Endodermal cell (in vitro differentiated cells): ENCODE measurements at regions not wholly inside any gene's neighbourhood (a gene's known extent, or its start where the extent isn't known, plus 50 kb on each side); places are given as distances from the start of the nearest gene placed in this dataset.
"Not testable (repeated sequence)": the region's sequence is repeated elsewhere in the genome, so short reads cannot be mapped to it uniquely, and the experiment has no call there.

ENCODE experiments used
- DNase-seq: peaks from one replicate; pipeline ENCODE4 v3.0.0-alpha.2; 2017
- H3K27ac ChIP-seq: 2 replicates; pipeline ENCODE4 v1.5.1; 2013; ENCODE audit warnings: mild to moderate bottlenecking, low read depth, low read length, moderate library complexity
- H3K27me3 ChIP-seq: 2 replicates; pipeline ENCODE4 v1.6.1; 2013; ENCODE audit warnings: mild to moderate bottlenecking, low read length, moderate library complexity; ENCODE audit not compliant: insufficient read depth, control insufficient read depth, poor library complexity, severe bottlenecking
- H3K36me3 ChIP-seq: 2 replicates; pipeline ENCODE4 v1.7.0; 2013; ENCODE audit warnings: mild to moderate bottlenecking, low read length, moderate library complexity; ENCODE audit not compliant: control insufficient read depth, insufficient read depth
- H3K4me1 ChIP-seq: one replicate; pipeline ENCODE4 v1.7.0; 2013; ENCODE audit warnings: low read length; ENCODE audit not compliant: control insufficient read depth, insufficient read depth
- H3K4me3 ChIP-seq: 2 replicates; pipeline ENCODE4 v1.5.1; 2013; ENCODE audit warnings: mild to moderate bottlenecking, low read length, moderate library complexity
- H3K9ac ChIP-seq: 2 replicates; pipeline ENCODE4 v1.6.1; 2013; ENCODE audit warnings: mild to moderate bottlenecking, low read length, moderate library complexity; ENCODE audit not compliant: poor library complexity, severe bottlenecking; ENCODE audit errors: extremely low read depth
- H3K9me3 ChIP-seq: 2 replicates; pipeline ENCODE4 v1.6.1; 2013; ENCODE audit warnings: mild to moderate bottlenecking, low read length, moderate library complexity; ENCODE audit not compliant: control insufficient read depth
- H3K27ac Mint-ChIP-seq: 2 replicates; pipeline ENCODE4 v1.8.0; 2020; ENCODE audit warnings: mixed read lengths
- H3K27me3 Mint-ChIP-seq: 2 replicates; pipeline ENCODE4 v1.8.0; 2021; ENCODE audit warnings: mild to moderate bottlenecking, mixed read lengths; ENCODE audit not compliant: insufficient read depth
- H3K36me3 Mint-ChIP-seq: 2 replicates; pipeline ENCODE4 v1.8.0; 2020; ENCODE audit warnings: low read depth, mixed read lengths
- H3K4me1 Mint-ChIP-seq: 2 replicates; pipeline ENCODE4 v1.8.0; 2020; ENCODE audit warnings: mixed read lengths
- H3K4me3 Mint-ChIP-seq: 2 replicates; pipeline ENCODE4 v1.8.0; 2020; ENCODE audit warnings: mild to moderate bottlenecking, moderate library complexity, mixed read lengths
- H3K9me3 Mint-ChIP-seq: 2 replicates; pipeline ENCODE4 v1.8.0; 2020; ENCODE audit warnings: mild to moderate bottlenecking, mixed read lengths
- CTCF ChIP-seq: fragments of 200-600 bp; sonication (generic); conservative IDR thresholded peaks from 2 replicates; pipeline ENCODE4 v1.5.0; 2021; ENCODE audit warnings: antibody characterized with exemption, mild to moderate bottlenecking
- WGBS, 2 experiments: methylation state at CpG; one replicate each; pipeline versions ENCODE4 v1.1.5 to v1.1.7; 2013; ENCODE audit warnings: missing lambda C conversion rate in 2 of 2, mixed read lengths in 1 of 2; ENCODE audit not compliant: insufficient coverage in 1 of 2, insufficient read length in 1 of 2; 5-methylcytosine and 5-hydroxymethylcytosine counted together

GRCh38 chr10:76769161-76769560, 868.4 kb downstream of the KCNMA1 start:
- Histone ChIP-seq H3K9me3 (peaks cover 6% of the 10 kb centered on the region), H3K4me3 (no peak overlapping the region), H3K4me1 (no peaks in the 10 kb centered on the region), H3K36me3 (no peaks in the 10 kb centered on the region), H3K9ac (no peak overlapping the region), H3K27me3 (no peaks in the 10 kb centered on the region), H3K27ac (no peak overlapping the region)
- 90 to 100% methylated on average over 1 of the region's 2 CpGs for WGBS, 2 experiments
- peaks cover 8% of the 10 kb centered on the region for H3K9me3 Mint-ChIP-seq
- H3K4me1 Mint-ChIP-seq = no peaks in the 10 kb centered on the region
- H3K27me3 Mint-ChIP-seq = no peaks in the 10 kb centered on the region
- TF ChIP-seq CTCF = no peak
- no peak overlapping the region for H3K4me3 Mint-ChIP-seq
- no peak for DNase-seq
- no peaks in the 10 kb centered on the region for H3K36me3 Mint-ChIP-seq
- no peak overlapping the region for H3K27ac Mint-ChIP-seq

GRCh38 chr10:76766682-76767081, 870.9 kb downstream of the KCNMA1 start:
- H3K4me1 ChIP-seq = no peaks in the 10 kb centered on the region
- H3K4me3 ChIP-seq = no peak overlapping the region
- no peak overlapping the region for H3K27ac Mint-ChIP-seq
- DNase-seq = no peak
- no peaks in the 10 kb centered on the region for H3K36me3 ChIP-seq
- no peaks in the 10 kb centered on the region for H3K27me3 ChIP-seq
- no peak overlapping the region for H3K4me3 Mint-ChIP-seq
- WGBS, 2 experiments = 94% methylated on average over 5 to 7 of the region's 7 CpGs
- H3K9me3 Mint-ChIP-seq = no peaks in the 10 kb centered on the region
- no peak for TF ChIP-seq CTCF
- no peaks in the 10 kb centered on the region for H3K36me3 Mint-ChIP-seq
- H3K27ac ChIP-seq = no peak overlapping the region
- no peaks in the 10 kb centered on the region for H3K9me3 ChIP-seq
- no peaks in the 10 kb centered on the region for H3K27me3 Mint-ChIP-seq
- H3K4me1 Mint-ChIP-seq = peaks cover 20% of the 10 kb centered on the region
- H3K9ac ChIP-seq = no peak overlapping the region

- not testable (repeated sequence) for DNase-seq, H3K9ac ChIP-seq, H3K4me1 ChIP-seq, H3K9me3 Mint-ChIP-seq, H3K27ac Mint-ChIP-seq, H3K4me3 ChIP-seq, H3K27ac ChIP-seq, H3K27me3 ChIP-seq, H3K36me3 Mint-ChIP-seq, H3K27me3 Mint-ChIP-seq, H3K36me3 ChIP-seq, H3K9me3 ChIP-seq, H3K4me3 Mint-ChIP-seq
- WGBS, 2 experiments = 60 to 73% methylated on average over 1 to 3 of the region's 3 CpGs
- H3K4me1 Mint-ChIP-seq = peaks cover 20% of the 10 kb centered on the region
Observed at GRCh38 chr10:76764921-76765320, 872.7 kb downstream of the KCNMA1 start.

GRCh38 chr10:76764177-76764576, 873.4 kb downstream of the KCNMA1 start:
- H3K4me3 Mint-ChIP-seq = no peak overlapping the region
- no peaks in the 10 kb centered on the region for H3K27me3 Mint-ChIP-seq
- DNase-seq = no peak
- Histone ChIP-seq H3K36me3 (no peaks in the 10 kb centered on the region), H3K4me3 (no peak overlapping the region), H3K27me3 (no peaks in the 10 kb centered on the region), H3K9me3 (no peaks in the 10 kb centered on the region), H3K9ac (no peak overlapping the region), H3K4me1 (no peaks in the 10 kb centered on the region), H3K27ac (no peak overlapping the region)
- peaks cover 20% of the 10 kb centered on the region for H3K4me1 Mint-ChIP-seq
- no peak for TF ChIP-seq CTCF
- no peaks in the 10 kb centered on the region for H3K36me3 Mint-ChIP-seq
- no peak overlapping the region for H3K27ac Mint-ChIP-seq
- H3K9me3 Mint-ChIP-seq = no peaks in the 10 kb centered on the region
- 93% methylated on average over 3 of the region's 3 CpGs; no CpG with 5 or more reads in 1 of the 2 experiments for WGBS, 2 experiments
